ENCODE measurements at regions not wholly inside any gene's neighbourhood (a gene's known extent, or its start where the extent isn't known, plus 50 kb on each side); places are given as distances from the start of the nearest gene placed in this dataset.

GRCh38 chr5:33203931-33204330 is 236.8 kb upstream of the TARS1 start:
- Histone ChIP-seq H3K4me1 (ENCODE audit: control insufficient read depth in 2 of 2, insufficient read depth in 1 of 2, low read depth in 1 of 2, low read length in 2 of 2) (no peaks in the 10 kb centered on the region), H2BK12ac (ENCODE audit: low read length) (no peak overlapping the region), H3K18ac (ENCODE audit: low read length) (no peak overlapping the region), H3K36me3 (replicated peaks in 1 of 2; ENCODE audit: control insufficient read depth in 2 of 2, insufficient read depth in 2 of 2, low read length in 2 of 2) (no peaks in the 10 kb centered on the region), H2AK5ac (ENCODE audit: low read depth, low read length) (no peak overlapping the region), H2BK120ac (ENCODE audit: low read depth, low read length) (no peak overlapping the region), H3K4me3 (ENCODE audit: low read length in 2 of 2) (no peak overlapping the region), H2BK15ac (ENCODE audit: low read length) (no peak overlapping the region), H3K27me3 (ENCODE audit: control insufficient read depth in 3 of 3, insufficient read depth in 3 of 3, low read depth in 1 of 3, low read length in 3 of 3) (no peaks in the 10 kb centered on the region), H3K14ac (ENCODE audit: low read length) (no peak overlapping the region), H3K9ac (ENCODE audit: low read depth, low read length, poor library complexity) (no peak overlapping the region), H4K8ac (ENCODE audit: low read depth, low read length) (no peak overlapping the region), H3K23ac (ENCODE audit: low read depth, low read length, poor library complexity) (no peak overlapping the region), H3K27ac (replicated peaks; ENCODE audit: low read length) (no peak overlapping the region), H3K79me1 (ENCODE audit: low read depth, low read length) (no peaks in the 10 kb centered on the region), H3K9me3 (replicated peaks in 1 of 2; ENCODE audit: control insufficient read depth in 2 of 2, insufficient read depth in 1 of 2, low read depth in 1 of 2, low read length in 2 of 2) (no peaks in the 10 kb centered on the region), H3K4ac (ENCODE audit: low read length) (no peak overlapping the region), H2BK5ac (ENCODE audit: low read length) (no peak overlapping the region), H3K4me2 (ENCODE audit: insufficient read depth, low read length, poor library complexity, severe bottlenecking) (no peak overlapping the region), H4K91ac (ENCODE audit: low read depth, low read length, poor library complexity) (no peak overlapping the region), H2AFZ (ENCODE audit: low read length) (no peak overlapping the region)
- no peak for DNase-seq (ENCODE audit: low spot score)
- WGBS, 2 donors (ENCODE audit: extremely low coverage in 2 of 2, insufficient read length in 2 of 2, insufficient replicate concordance in 1 of 2) = no CpG with 5 or more reads among the region's 1 CpG

GRCh38 chr5:33205079-33205478 is 235.7 kb upstream of the TARS1 start:
- no peak overlapping the region for H2BK12ac ChIP-seq (ENCODE audit: low read length)
- no peaks in the 10 kb centered on the region for H3K4me1 ChIP-seq (ENCODE audit: control insufficient read depth in 2 of 2, insufficient read depth in 1 of 2, low read depth in 1 of 2, low read length in 2 of 2)
- no peak overlapping the region for H3K4me3 ChIP-seq (ENCODE audit: low read length in 2 of 2)
- no peak overlapping the region for H3K14ac ChIP-seq (ENCODE audit: low read length)
- no peak overlapping the region for H2AFZ ChIP-seq (ENCODE audit: low read length)
- no peak overlapping the region for H2AK5ac ChIP-seq (ENCODE audit: low read depth, low read length)
- H3K36me3 ChIP-seq (replicated peaks in 1 of 2; ENCODE audit: control insufficient read depth in 2 of 2, insufficient read depth in 2 of 2, low read length in 2 of 2) = no peaks in the 10 kb centered on the region
- no peak for DNase-seq (ENCODE audit: low spot score)
- H2BK15ac ChIP-seq (ENCODE audit: low read length) = no peak overlapping the region
- H2BK5ac ChIP-seq (ENCODE audit: low read length) = no peak overlapping the region
- no peaks in the 10 kb centered on the region for H3K9me3 ChIP-seq (replicated peaks in 1 of 2; ENCODE audit: control insufficient read depth in 2 of 2, insufficient read depth in 1 of 2, low read depth in 1 of 2, low read length in 2 of 2)
- H3K4ac ChIP-seq (ENCODE audit: low read length) = no peak overlapping the region
- no peak overlapping the region for H4K91ac ChIP-seq (ENCODE audit: low read depth, low read length, poor library complexity)
- H3K4me2 ChIP-seq (ENCODE audit: insufficient read depth, low read length, poor library complexity, severe bottlenecking) = no peak overlapping the region
- no peaks in the 10 kb centered on the region for H3K79me1 ChIP-seq (ENCODE audit: low read depth, low read length)
- no peaks in the 10 kb centered on the region for H3K27me3 ChIP-seq (ENCODE audit: control insufficient read depth in 3 of 3, insufficient read depth in 3 of 3, low read depth in 1 of 3, low read length in 3 of 3)
- H4K8ac ChIP-seq (ENCODE audit: low read depth, low read length) = no peak overlapping the region
- no peak overlapping the region for H3K18ac ChIP-seq (ENCODE audit: low read length)
- no peak overlapping the region for H3K27ac ChIP-seq (replicated peaks; ENCODE audit: low read length)
- WGBS, 2 donors (ENCODE audit: extremely low coverage in 2 of 2, insufficient read length in 2 of 2, insufficient replicate concordance in 1 of 2) = 100% methylated on average over 1 of the region's 3 CpGs
- no peak overlapping the region for H3K9ac ChIP-seq (ENCODE audit: low read depth, low read length, poor library complexity)
- H2BK120ac ChIP-seq (ENCODE audit: low read depth, low read length) = no peak overlapping the region
- no peak overlapping the region for H3K23ac ChIP-seq (ENCODE audit: low read depth, low read length, poor library complexity)

DNA sequence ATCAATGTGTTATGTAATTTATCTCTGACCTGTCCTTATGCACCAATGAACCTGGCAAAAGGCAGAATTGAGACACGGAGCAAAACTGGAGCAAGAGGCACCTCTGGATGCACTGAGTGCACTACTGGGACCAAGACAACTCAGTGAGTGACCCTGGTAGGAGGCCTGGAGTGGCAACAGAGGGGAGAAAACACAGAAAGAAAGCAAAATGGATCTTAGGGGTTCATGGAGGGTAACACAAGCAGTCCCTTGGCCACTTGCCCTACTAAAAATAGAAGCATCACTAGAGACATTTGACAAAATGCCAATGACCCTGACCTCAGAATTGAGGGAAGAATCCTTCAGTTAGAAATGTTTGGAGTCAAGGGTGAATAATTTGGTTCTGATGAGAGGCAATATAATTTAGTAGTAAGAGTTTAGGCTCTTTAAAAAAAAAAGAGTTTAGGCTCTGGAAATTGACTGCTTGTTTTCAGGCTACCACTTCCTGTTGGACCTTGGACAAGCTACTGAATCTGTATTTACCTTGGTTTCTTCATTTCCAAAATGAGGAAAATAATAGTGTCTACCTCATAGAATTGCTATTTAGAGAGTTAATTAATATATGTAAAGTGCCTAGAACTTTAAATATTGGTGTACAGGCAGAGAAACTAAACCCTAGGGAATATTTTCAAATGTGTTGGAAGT is 234.9 kb upstream of the TARS1 start:
- Histone ChIP-seq H3K9me3 (replicated peaks in 1 of 2; ENCODE audit: control insufficient read depth in 2 of 2, insufficient read depth in 1 of 2, low read depth in 1 of 2, low read length in 2 of 2) (no peaks in the 10 kb centered on the region), H2BK15ac (ENCODE audit: low read length) (no peak overlapping the region), H3K27ac (replicated peaks; ENCODE audit: low read length) (no peak overlapping the region), H2BK5ac (ENCODE audit: low read length) (no peak overlapping the region), H3K14ac (ENCODE audit: low read length) (no peak overlapping the region), H2AFZ (ENCODE audit: low read length) (no peak overlapping the region), H2AK5ac (ENCODE audit: low read depth, low read length) (no peak overlapping the region), H2BK12ac (ENCODE audit: low read length) (no peak overlapping the region), H4K8ac (ENCODE audit: low read depth, low read length) (no peak overlapping the region), H3K4me1 (ENCODE audit: control insufficient read depth in 2 of 2, insufficient read depth in 1 of 2, low read depth in 1 of 2, low read length in 2 of 2) (no peaks in the 10 kb centered on the region), H3K4me2 (ENCODE audit: insufficient read depth, low read length, poor library complexity, severe bottlenecking) (no peak overlapping the region), H3K79me1 (ENCODE audit: low read depth, low read length) (no peaks in the 10 kb centered on the region), H3K36me3 (replicated peaks in 1 of 2; ENCODE audit: control insufficient read depth in 2 of 2, insufficient read depth in 2 of 2, low read length in 2 of 2) (no peaks in the 10 kb centered on the region), H2BK120ac (ENCODE audit: low read depth, low read length) (no peak overlapping the region), H3K18ac (ENCODE audit: low read length) (no peak overlapping the region), H3K9ac (ENCODE audit: low read depth, low read length, poor library complexity) (no peak overlapping the region), H3K4me3 (ENCODE audit: low read length in 2 of 2) (no peak overlapping the region), H3K4ac (ENCODE audit: low read length) (no peak overlapping the region), H3K27me3 (ENCODE audit: control insufficient read depth in 3 of 3, insufficient read depth in 3 of 3, low read depth in 1 of 3, low read length in 3 of 3) (no peaks in the 10 kb centered on the region), H3K23ac (ENCODE audit: low read depth, low read length, poor library complexity) (no peak overlapping the region), H4K91ac (ENCODE audit: low read depth, low read length, poor library complexity) (no peak overlapping the region)
- DNase-seq (ENCODE audit: low spot score) = no peak
- no CpG with 5 or more reads among the region's 1 CpG for WGBS, 2 donors (ENCODE audit: extremely low coverage in 2 of 2, insufficient read length in 2 of 2, insufficient replicate concordance in 1 of 2)

- DNase-seq (ENCODE audit: low spot score) = no peak
- H3K9me3 ChIP-seq (replicated peaks in 1 of 2; ENCODE audit: control insufficient read depth in 2 of 2, insufficient read depth in 1 of 2, low read depth in 1 of 2, low read length in 2 of 2) = no peaks in the 10 kb centered on the region
These were observed 233.7 kb upstream of the TARS1 start for GRCh38 chr5:33206962-33207506.

More at GRCh38 chr5:33206962-33207506, 233.7 kb upstream of the TARS1 start:
- Histone ChIP-seq H3K4me2 (ENCODE audit: insufficient read depth, low read length, poor library complexity, severe bottlenecking) (no peak overlapping the region), H2AK5ac (ENCODE audit: low read depth, low read length) (no peak overlapping the region), H3K27ac (replicated peaks; ENCODE audit: low read length) (no peak overlapping the region), H3K18ac (ENCODE audit: low read length) (no peak overlapping the region), H3K14ac (ENCODE audit: low read length) (no peak overlapping the region), H2BK12ac (ENCODE audit: low read length) (no peak overlapping the region), H2AFZ (ENCODE audit: low read length) (no peak overlapping the region), H2BK15ac (ENCODE audit: low read length) (no peak overlapping the region), H3K9ac (ENCODE audit: low read depth, low read length, poor library complexity) (no peak overlapping the region), H3K4ac (ENCODE audit: low read length) (no peak overlapping the region), H2BK120ac (ENCODE audit: low read depth, low read length) (no peak overlapping the region), H3K4me1 (ENCODE audit: control insufficient read depth in 2 of 2, insufficient read depth in 1 of 2, low read depth in 1 of 2, low read length in 2 of 2) (no peaks in the 10 kb centered on the region), H3K79me1 (ENCODE audit: low read depth, low read length) (no peaks in the 10 kb centered on the region), H3K23ac (ENCODE audit: low read depth, low read length, poor library complexity) (no peak overlapping the region), H4K91ac (ENCODE audit: low read depth, low read length, poor library complexity) (no peak overlapping the region), H3K36me3 (replicated peaks in 1 of 2; ENCODE audit: control insufficient read depth in 2 of 2, insufficient read depth in 2 of 2, low read length in 2 of 2) (no peaks in the 10 kb centered on the region), H2BK5ac (ENCODE audit: low read length) (no peak overlapping the region), H3K27me3 (ENCODE audit: control insufficient read depth in 3 of 3, insufficient read depth in 3 of 3, low read depth in 1 of 3, low read length in 3 of 3) (no peaks in the 10 kb centered on the region), H3K4me3 (ENCODE audit: low read length in 2 of 2) (no peak overlapping the region), H4K8ac (ENCODE audit: low read depth, low read length) (no peak overlapping the region)
- WGBS, 2 donors (ENCODE audit: extremely low coverage in 2 of 2, insufficient read length in 2 of 2, insufficient replicate concordance in 1 of 2) = no CpG with 5 or more reads among the region's 3 CpGs
